SK-N-SH treated with all-trans-retinoic acid at 6 μM for 48 hours (cell line): ENCODE measurements at regions not wholly inside any gene's neighbourhood (a gene's known extent, or its start where the extent isn't known, plus 50 kb on each side); places are given as distances from the start of the nearest gene placed in this dataset.

Source experiments
- ATAC-seq: fragments of 200-7000 bp; cut with Tn5 transposase; 3 replicates; pipeline ENCODE4 v1.9.1; 2020; ENCODE audit warnings: mild to moderate bottlenecking, moderate library complexity
- ARNTL ChIP-seq: fragments of 450-650 bp; formaldehyde crosslinking; IDR thresholded peaks from 2 replicates; pipeline ENCODE4 v1.5.0; 2020; ENCODE audit warnings: low read depth, mild to moderate bottlenecking, moderate library complexity, borderline replicate concordance
- BACH2 ChIP-seq: fragments of 250-450 bp; sonication (Bioruptor Pico); IDR thresholded peaks from 2 replicates; pipeline ENCODE4 v1.9.0; 2021; ENCODE audit warnings: mild to moderate bottlenecking, borderline replicate concordance
- CSDC2 ChIP-seq: fragments of 250-450 bp; sonication (Bioruptor Pico); IDR thresholded peaks from 2 replicates; pipeline ENCODE4 v1.5.0; 2020; ENCODE audit warnings: mild to moderate bottlenecking, moderate library complexity
- GLIS3 ChIP-seq: fragments of 250-450 bp; sonication (Bioruptor Pico); IDR thresholded peaks from 2 replicates; pipeline ENCODE4 v1.5.0; 2020; ENCODE audit warnings: mild to moderate bottlenecking, moderate library complexity
- ISL1 ChIP-seq: fragments of 250-450 bp; sonication (Bioruptor Pico); IDR thresholded peaks from 2 replicates; pipeline ENCODE4 v2.1.2; 2022; ENCODE audit warnings: mild to moderate bottlenecking, moderate library complexity
- OSR1 ChIP-seq: fragments of 250-450 bp; sonication (Bioruptor Pico); IDR thresholded peaks from 2 replicates; pipeline ENCODE4 v1.8.0; 2022; ENCODE audit warnings: moderate library complexity, mild to moderate bottlenecking, inconsistent platforms
- PPARA ChIP-seq: fragments of 250-450 bp; sonication (Bioruptor Pico); IDR thresholded peaks from 2 replicates; pipeline ENCODE4 v1.5.0; 2020; ENCODE audit warnings: mild to moderate bottlenecking, borderline replicate concordance
- SNAI2 ChIP-seq: fragments of 250-450 bp; sonication (Bioruptor Pico); IDR thresholded peaks from 2 replicates; pipeline ENCODE4 v1.5.0; 2020; ENCODE audit warnings: mild to moderate bottlenecking, moderate library complexity
- TOX ChIP-seq: fragments of 250-450 bp; sonication (Bioruptor Pico); IDR thresholded peaks from 2 replicates; pipeline ENCODE4 v1.8.0; 2021; ENCODE audit warnings: mild to moderate bottlenecking, moderate library complexity, borderline replicate concordance
- ZC3H10 ChIP-seq: fragments of 250-450 bp; sonication (Bioruptor Pico); IDR thresholded peaks from 2 replicates; pipeline ENCODE4 v1.5.1; 2021; ENCODE audit warnings: mild to moderate bottlenecking, moderate library complexity
- ZFP3 ChIP-seq: fragments of 250-450 bp; sonication (Bioruptor Pico); IDR thresholded peaks from 2 replicates; pipeline ENCODE4 v1.5.0; 2020; ENCODE audit warnings: mild to moderate bottlenecking, moderate library complexity
- ZFP30 ChIP-seq: fragments of 450-650 bp; formaldehyde crosslinking; IDR thresholded peaks from 2 replicates; pipeline ENCODE4 v1.5.0; 2022; ENCODE audit warnings: mild to moderate bottlenecking, moderate library complexity
- ZNF565 ChIP-seq: fragments of 450-650 bp; formaldehyde crosslinking; conservative IDR thresholded peaks from 2 replicates; pipeline ENCODE4 v1.5.0; 2020; ENCODE audit warnings: low read depth, mild to moderate bottlenecking, moderate library complexity
- ZNF70 ChIP-seq: fragments of 450-650 bp; formaldehyde crosslinking; IDR thresholded peaks from 2 replicates; pipeline ENCODE4 v1.5.0; 2020; ENCODE audit warnings: mild to moderate bottlenecking, moderate library complexity
- ZNF8 ChIP-seq: fragments of 450-650 bp; formaldehyde crosslinking; IDR thresholded peaks from 2 replicates; pipeline ENCODE4 v1.5.0; 2020; ENCODE audit warnings: mild to moderate bottlenecking, moderate library complexity
- TF ChIP-seq, protein P1 (sequence below): fragments of 250-450 bp; sonication (Bioruptor Pico); IDR thresholded peaks from 2 replicates; pipeline ENCODE4 v1.5.1; 2021; ENCODE audit warnings: mild to moderate bottlenecking, moderate library complexity
- TF ChIP-seq, protein P2 (sequence below): fragments of 250-450 bp; sonication (Bioruptor Pico); IDR thresholded peaks from 2 replicates; pipeline ENCODE4 v1.8.0; 2021; ENCODE audit warnings: low read depth, mild to moderate bottlenecking, moderate library complexity, borderline replicate concordance
- TF ChIP-seq, protein P3 (sequence below): fragments of 250-450 bp; sonication (Bioruptor Pico); IDR thresholded peaks from 2 replicates; pipeline ENCODE4 v1.8.0; 2020; ENCODE audit warnings: mild to moderate bottlenecking, moderate library complexity, borderline replicate concordance
- TF ChIP-seq, protein P4 (sequence below): fragments of 250-450 bp; sonication (Bioruptor Pico); IDR thresholded peaks from 2 replicates; pipeline ENCODE4 v1.5.1; 2020; ENCODE audit warnings: low read depth, mild to moderate bottlenecking, moderate library complexity
- TF ChIP-seq, protein P5 (sequence below): fragments of 250-450 bp; sonication (Bioruptor Pico); IDR thresholded peaks from 2 replicates; pipeline ENCODE4 v1.5.0; 2020; ENCODE audit warnings: mild to moderate bottlenecking, moderate library complexity

DNA sequence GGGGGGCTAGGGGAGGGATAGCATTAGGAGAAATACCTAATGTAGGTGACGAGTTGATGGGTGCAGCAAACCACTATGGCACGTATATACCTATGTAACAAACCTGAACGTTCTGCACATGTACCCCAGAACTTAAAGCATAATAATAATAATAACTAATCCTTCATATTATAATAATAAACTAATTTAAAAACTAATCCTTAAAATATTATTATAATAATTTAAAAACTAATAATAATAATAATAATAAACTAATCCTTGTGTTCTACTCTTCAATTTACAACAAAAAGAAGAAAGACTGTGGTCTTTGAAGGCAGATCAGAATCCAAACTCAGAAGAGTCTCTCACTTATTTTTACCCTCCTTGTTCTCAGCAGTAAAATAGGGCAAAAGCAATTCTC lies 774.9 kb downstream of the CDH8 start (continued):
- no peak for TF ChIP-seq ZNF565 (CRISPR knock-in tag)
- TF ChIP-seq, protein P1, sequence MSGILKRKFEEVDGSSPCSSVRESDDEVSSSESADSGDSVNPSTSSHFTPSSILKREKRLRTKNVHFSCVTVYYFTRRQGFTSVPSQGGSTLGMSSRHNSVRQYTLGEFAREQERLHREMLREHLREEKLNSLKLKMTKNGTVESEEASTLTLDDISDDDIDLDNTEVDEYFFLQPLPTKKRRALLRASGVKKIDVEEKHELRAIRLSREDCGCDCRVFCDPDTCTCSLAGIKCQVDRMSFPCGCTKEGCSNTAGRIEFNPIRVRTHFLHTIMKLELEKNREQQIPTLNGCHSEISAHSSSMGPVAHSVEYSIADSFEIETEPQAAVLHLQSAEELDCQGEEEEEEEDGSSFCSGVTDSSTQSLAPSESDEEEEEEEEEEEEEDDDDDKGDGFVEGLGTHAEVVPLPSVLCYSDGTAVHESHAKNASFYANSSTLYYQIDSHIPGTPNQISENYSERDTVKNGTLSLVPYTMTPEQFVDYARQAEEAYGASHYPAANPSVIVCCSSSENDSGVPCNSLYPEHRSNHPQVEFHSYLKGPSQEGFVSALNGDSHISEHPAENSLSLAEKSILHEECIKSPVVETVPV (CRISPR knock-in tag) = no peak
- no peak for TF ChIP-seq ZFP3 (CRISPR knock-in tag)
- TF ChIP-seq ARNTL (CRISPR knock-in tag) = no peak
- no peak for TF ChIP-seq ISL1 (CRISPR knock-in tag)
- TF ChIP-seq SNAI2 (CRISPR knock-in tag) = no peak
- TF ChIP-seq ZC3H10 (CRISPR knock-in tag) = no peak
- no peak for TF ChIP-seq BACH2 (CRISPR knock-in tag)
- TF ChIP-seq PPARA (CRISPR knock-in tag) = no peak
- no peak for TF ChIP-seq ZFP30 (CRISPR knock-in tag)

DNA sequence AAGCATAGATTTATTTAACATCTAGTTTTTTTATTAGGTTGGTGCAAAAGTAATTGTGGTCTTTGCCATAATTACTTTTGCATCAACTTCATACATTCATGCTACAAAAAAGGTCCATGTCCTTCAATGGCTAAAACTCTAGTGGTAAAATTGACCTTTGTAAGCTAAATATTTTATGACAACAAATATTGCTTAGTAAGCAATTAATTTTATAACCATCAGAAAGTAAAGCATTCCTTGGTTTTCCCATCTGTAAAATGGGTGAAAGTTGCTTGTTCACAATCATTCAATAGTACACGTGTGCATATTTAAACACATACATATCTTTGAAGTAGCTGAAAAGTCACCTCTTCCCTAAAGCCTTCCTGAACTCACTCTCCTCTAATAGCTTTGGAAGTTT lies 789.6 kb downstream of the CDH8 start:
- TF ChIP-seq BACH2 (CRISPR knock-in tag) (no peak), ARNTL (CRISPR knock-in tag) (no peak), ZC3H10 (CRISPR knock-in tag) (no peak), CSDC2 (CRISPR knock-in tag) (no peak), PPARA (CRISPR knock-in tag) (no peak), ZNF8 (CRISPR knock-in tag) (no peak), ZNF70 (CRISPR knock-in tag) (no peak), TOX (CRISPR knock-in tag) (no peak), ZFP3 (CRISPR knock-in tag) (no peak), ZNF565 (CRISPR knock-in tag) (no peak), ZFP30 (CRISPR knock-in tag) (no peak), OSR1 (no peak), GLIS3 (CRISPR knock-in tag) (no peak)
- TF ChIP-seq, protein P2, sequence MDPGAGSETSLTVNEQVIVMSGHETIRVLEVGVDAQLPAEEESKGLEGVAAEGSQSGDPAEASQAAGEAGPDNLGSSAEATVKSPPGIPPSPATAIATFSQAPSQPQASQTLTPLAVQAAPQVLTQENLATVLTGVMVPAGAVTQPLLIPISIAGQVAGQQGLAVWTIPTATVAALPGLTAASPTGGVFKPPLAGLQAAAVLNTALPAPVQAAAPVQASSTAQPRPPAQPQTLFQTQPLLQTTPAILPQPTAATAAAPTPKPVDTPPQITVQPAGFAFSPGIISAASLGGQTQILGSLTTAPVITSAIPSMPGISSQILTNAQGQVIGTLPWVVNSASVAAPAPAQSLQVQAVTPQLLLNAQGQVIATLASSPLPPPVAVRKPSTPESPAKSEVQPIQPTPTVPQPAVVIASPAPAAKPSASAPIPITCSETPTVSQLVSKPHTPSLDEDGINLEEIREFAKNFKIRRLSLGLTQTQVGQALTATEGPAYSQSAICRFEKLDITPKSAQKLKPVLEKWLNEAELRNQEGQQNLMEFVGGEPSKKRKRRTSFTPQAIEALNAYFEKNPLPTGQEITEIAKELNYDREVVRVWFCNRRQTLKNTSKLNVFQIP = no peak
- TF ChIP-seq, protein P3, sequence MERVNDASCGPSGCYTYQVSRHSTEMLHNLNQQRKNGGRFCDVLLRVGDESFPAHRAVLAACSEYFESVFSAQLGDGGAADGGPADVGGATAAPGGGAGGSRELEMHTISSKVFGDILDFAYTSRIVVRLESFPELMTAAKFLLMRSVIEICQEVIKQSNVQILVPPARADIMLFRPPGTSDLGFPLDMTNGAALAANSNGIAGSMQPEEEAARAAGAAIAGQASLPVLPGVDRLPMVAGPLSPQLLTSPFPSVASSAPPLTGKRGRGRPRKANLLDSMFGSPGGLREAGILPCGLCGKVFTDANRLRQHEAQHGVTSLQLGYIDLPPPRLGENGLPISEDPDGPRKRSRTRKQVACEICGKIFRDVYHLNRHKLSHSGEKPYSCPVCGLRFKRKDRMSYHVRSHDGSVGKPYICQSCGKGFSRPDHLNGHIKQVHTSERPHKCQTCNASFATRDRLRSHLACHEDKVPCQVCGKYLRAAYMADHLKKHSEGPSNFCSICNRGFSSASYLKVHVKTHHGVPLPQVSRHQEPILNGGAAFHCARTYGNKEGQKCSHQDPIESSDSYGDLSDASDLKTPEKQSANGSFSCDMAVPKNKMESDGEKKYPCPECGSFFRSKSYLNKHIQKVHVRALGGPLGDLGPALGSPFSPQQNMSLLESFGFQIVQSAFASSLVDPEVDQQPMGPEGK (CRISPR knock-in tag) = no peak
- TF ChIP-seq, protein P1 (CRISPR knock-in tag) = no peak
- TF ChIP-seq, protein P4, sequence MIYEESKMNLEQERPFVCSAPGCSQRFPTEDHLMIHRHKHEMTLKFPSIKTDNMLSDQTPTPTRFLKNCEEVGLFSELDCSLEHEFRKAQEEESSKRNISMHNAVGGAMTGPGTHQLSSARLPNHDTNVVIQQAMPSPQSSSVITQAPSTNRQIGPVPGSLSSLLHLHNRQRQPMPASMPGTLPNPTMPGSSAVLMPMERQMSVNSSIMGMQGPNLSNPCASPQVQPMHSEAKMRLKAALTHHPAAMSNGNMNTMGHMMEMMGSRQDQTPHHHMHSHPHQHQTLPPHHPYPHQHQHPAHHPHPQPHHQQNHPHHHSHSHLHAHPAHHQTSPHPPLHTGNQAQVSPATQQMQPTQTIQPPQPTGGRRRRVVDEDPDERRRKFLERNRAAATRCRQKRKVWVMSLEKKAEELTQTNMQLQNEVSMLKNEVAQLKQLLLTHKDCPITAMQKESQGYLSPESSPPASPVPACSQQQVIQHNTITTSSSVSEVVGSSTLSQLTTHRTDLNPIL (CRISPR knock-in tag) = no peak
- TF ChIP-seq, protein P5, sequence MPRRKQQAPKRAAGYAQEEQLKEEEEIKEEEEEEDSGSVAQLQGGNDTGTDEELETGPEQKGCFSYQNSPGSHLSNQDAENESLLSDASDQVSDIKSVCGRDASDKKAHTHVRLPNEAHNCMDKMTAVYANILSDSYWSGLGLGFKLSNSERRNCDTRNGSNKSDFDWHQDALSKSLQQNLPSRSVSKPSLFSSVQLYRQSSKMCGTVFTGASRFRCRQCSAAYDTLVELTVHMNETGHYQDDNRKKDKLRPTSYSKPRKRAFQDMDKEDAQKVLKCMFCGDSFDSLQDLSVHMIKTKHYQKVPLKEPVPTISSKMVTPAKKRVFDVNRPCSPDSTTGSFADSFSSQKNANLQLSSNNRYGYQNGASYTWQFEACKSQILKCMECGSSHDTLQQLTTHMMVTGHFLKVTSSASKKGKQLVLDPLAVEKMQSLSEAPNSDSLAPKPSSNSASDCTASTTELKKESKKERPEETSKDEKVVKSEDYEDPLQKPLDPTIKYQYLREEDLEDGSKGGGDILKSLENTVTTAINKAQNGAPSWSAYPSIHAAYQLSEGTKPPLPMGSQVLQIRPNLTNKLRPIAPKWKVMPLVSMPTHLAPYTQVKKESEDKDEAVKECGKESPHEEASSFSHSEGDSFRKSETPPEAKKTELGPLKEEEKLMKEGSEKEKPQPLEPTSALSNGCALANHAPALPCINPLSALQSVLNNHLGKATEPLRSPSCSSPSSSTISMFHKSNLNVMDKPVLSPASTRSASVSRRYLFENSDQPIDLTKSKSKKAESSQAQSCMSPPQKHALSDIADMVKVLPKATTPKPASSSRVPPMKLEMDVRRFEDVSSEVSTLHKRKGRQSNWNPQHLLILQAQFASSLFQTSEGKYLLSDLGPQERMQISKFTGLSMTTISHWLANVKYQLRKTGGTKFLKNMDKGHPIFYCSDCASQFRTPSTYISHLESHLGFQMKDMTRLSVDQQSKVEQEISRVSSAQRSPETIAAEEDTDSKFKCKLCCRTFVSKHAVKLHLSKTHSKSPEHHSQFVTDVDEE = no peak
- ATAC-seq = no peak
